ENCODE measurements at regions not wholly inside any gene's neighbourhood (a gene's known extent, or its start where the extent isn't known, plus 50 kb on each side); places are given as distances from the start of the nearest gene placed in this dataset.

GRCh38 chrX:124902953-124903352 is 416.7 kb upstream of the TEX13C start:
- no peak for TF ChIP-seq CTCF (IDR thresholded peaks at IDR 0.05)
- no peak for TF ChIP-seq EZH2 (IDR thresholded peaks at IDR 0.05; ENCODE audit: borderline replicate concordance, insufficient read depth, low read depth, low read length, poor library complexity, severe bottlenecking)
